GM18868 (cell line): ENCODE measurements at regions not wholly inside any gene's neighbourhood (a gene's known extent, or its start where the extent isn't known, plus 50 kb on each side); places are given as distances from the start of the nearest gene placed in this dataset.

Experiments
- ATAC-seq: cut with Tn5 transposase; IDR thresholded peaks from one replicate; pipeline ENCODE4 v1.9.1; 2021; ENCODE audit warnings: mild to moderate bottlenecking, moderate library complexity; ENCODE audit not compliant: unreplicated experiment

- no peak for ATAC-seq
These were observed 77.3 kb upstream of the CXCR4 start for GRCh38 chr2:136195226-136195625.

DNA sequence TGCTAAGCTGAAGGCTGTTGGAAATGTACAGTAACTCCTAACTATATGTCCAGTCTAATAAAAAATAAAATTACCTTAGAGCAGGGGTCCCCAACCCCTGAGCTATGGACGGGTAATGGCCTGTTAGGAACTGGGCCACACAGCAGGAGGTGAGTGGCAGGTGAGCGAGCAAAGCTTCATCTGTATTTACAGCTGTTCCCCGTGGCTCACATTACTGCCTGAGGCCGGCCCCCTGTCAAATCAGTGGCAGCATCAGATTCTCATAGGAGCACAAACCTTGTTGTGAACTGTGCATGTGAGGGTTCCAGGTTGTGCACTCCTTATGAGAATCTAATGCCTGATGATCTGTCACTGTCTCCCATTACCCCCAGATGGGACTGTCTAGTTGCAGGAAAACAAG is 73.1 kb upstream of the CXCR4 start:
- no peak for ATAC-seq

- no peak for ATAC-seq
These were observed 71.4 kb upstream of the CXCR4 start for GRCh38 chr2:136189221-136189782.

DNA sequence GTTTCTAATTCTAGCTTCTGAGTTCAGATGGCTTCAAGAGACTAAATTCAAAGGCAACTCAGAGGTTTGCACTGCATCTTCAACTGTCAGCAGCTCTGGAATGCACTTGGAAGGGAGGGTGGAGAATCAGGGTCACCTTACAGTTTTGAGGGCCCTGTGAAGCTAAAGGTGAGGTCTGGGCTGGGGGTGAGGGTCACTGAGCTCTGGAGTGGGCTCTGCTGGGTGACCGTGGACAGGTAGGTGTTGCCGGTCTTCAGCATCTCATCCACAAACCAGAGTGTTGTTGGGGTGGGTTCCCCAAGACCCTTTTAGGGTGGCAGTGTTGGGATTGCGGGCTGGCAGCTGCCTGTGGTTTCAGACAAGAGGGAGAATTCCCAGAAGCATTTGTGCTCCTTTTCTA is 70.1 kb upstream of the CXCR4 start:
- ATAC-seq = no peak

- ATAC-seq = no peak
These were observed 68.2 kb upstream of the CXCR4 start for GRCh38 chr2:136185981-136186776.

DNA sequence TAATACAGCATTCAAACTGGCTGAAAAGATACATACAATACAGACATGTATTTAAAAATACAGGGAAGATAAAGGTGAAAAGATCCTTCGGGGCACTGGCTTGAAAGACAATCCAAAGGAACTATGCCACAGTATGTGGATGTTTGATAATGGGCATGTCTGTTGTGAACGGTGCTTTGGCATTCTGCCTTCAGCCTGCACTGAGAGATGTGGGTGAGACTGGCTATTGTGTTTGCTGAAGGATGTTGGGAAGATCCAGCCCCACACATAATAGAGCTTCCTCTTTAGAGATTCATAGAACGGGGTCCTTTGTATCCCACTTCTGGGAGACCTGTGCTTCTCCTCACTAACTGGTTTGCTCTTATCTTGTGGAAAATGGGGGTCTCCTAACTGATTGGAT is 65.1 kb upstream of the CXCR4 start:
- no peak for ATAC-seq

DNA sequence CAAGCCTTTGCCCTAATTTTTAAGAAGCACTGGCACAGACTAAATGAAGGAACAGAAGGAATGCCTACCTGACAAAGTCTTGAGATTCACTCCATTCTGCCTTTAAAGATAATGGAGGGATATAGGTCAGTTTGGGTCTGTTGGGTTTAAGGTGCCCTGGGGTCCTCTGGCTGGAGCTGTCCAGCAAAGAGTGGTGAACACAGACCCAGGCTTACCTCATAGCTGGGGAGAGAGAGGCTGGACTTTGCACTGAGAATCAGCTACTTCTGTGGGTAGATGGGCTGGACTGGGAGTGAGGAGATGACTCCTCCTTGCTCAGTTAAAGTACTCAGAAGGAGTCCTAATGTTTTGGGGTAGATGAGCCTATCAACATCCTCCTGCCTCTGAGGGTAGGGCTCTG is 64.4 kb upstream of the CXCR4 start:
- no peak for ATAC-seq

DNA sequence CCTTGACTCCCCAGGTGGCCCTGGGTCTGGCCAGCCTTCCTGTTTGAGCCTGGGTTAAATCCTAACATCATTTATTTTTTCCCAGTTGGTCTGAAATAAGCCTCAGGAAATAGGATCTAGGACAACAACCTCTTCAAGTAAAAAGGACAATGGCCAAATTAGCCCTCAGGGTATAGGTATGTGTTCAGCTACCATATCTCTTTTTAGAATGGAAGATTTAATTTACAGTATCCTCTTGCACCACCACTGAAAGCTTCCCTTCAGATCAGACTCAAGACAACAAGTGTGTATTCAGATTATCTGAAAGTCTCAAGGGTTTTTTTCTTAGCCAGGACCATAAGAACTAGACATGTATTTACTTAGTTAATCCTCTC is 61.6 kb upstream of the CXCR4 start:
- no peak for ATAC-seq

- no peak for ATAC-seq
These were observed 61.1 kb upstream of the CXCR4 start for GRCh38 chr2:136178941-136179601.

- ATAC-seq = no peak
These were observed 57.9 kb upstream of the CXCR4 start for GRCh38 chr2:136175868-136176267.

DNA sequence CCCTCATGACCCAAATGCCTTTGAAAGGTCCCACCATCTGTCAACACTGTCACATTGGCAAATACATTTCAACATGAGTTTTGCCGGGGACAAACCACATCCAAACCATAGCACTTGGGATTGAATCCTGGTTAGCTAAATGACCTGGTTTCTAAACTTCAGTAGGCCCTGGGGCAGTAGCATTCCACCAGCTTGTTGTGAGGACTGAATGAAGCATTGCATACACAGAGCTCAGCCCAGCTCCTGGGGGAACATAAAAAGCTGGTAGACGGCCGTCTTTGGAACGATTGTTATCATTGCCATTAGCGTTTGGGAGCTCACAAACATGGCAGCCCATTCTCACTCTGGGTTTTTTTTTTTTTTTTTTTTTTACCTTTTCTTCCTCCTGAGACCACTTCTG is 57.5 kb upstream of the CXCR4 start:
- ATAC-seq = no peak

- ATAC-seq = no peak
These were observed 55.2 kb upstream of the CXCR4 start for GRCh38 chr2:136173126-136173525.

DNA sequence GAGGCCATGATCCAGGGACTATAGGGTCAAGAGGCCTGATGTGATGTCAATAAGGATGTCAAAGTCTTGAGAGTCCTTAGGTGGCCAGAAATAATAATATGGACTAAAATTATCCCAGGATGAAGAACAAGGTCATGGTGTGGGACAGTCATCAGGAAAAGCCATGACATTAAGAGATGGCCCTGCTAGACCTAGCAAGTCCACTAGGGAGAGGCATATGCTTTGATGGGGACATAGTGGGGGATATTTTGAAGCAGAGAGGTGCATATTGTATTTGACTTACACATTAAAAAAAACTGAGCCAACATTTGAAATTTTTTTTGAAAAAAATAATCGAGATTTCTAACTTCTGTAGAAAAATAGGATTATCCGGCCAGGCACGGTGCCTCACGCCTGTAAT is 53.3 kb upstream of the CXCR4 start:
- no peak for ATAC-seq

DNA sequence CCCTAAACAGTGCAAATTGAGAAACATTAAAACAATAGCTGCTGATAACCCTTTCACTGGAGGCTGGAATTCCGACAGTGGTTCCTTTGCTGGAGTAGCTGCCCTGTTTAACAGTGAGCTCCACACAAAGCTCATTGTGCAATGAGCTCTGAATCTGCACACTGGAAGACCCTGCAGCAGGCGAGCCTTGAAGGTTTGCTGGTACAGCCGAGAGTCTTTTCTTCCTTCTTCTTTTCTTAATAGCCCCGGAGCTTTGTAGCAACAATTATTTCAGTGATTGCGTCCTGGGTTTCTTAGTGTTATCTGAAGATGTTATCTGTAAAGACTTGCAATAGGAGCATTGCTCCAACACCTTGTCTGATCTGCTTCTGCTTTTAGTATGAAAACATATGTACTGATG is 50.8 kb upstream of the CXCR4 start:
- no peak for ATAC-seq

GRCh38 chr2:136167721-136168475 is 49.9 kb upstream of the CXCR4 start:
- ATAC-seq = no peak
